ENCODE measurements at regions not wholly inside any gene's neighbourhood (a gene's known extent, or its start where the extent isn't known, plus 50 kb on each side); places are given as distances from the start of the nearest gene placed in this dataset.

- H2AFZ ChIP-seq (ENCODE audit: low read depth, low read length) = no peak overlapping the region
- no peak overlapping the region for H3K4me2 ChIP-seq (ENCODE audit: low read length)
- H4K20me1 ChIP-seq (ENCODE audit: insufficient read depth, low read length) = no peaks in the 10 kb centered on the region
- no peaks in the 10 kb centered on the region for H3K79me2 ChIP-seq (ENCODE audit: low read length)
- H3K27me3 ChIP-seq (ENCODE audit: low read depth, low read length) = no peaks in the 10 kb centered on the region
- H3K4me3 ChIP-seq (ENCODE audit: low read length) = no peak overlapping the region
- H3K27ac ChIP-seq (ENCODE audit: low read length) = no peak overlapping the region
- H3K9ac ChIP-seq (ENCODE audit: low read length) = no peak overlapping the region
- TF ChIP-seq CTCF (IDR thresholded peaks at IDR 0.05; ENCODE audit: low read depth, low read length) (no peak), EZH2phosphoT487 (IDR thresholded peaks at IDR 0.05; ENCODE audit: low read depth) (no peak)
- H3K4me1 ChIP-seq (ENCODE audit: low read length) = no peaks in the 10 kb centered on the region
- H3K9me3 ChIP-seq (ENCODE audit: insufficient read depth, low read length) = no peaks in the 10 kb centered on the region
- no peaks in the 10 kb centered on the region for H3K36me3 ChIP-seq (replicated peaks; ENCODE audit: low read depth, low read length)
Observed at GRCh38 chr7:69399401-69399800, 198.9 kb upstream of the AUTS2 start.

- H3K36me3 ChIP-seq (replicated peaks; ENCODE audit: low read depth, low read length) = no peaks in the 10 kb centered on the region
- no peaks in the 10 kb centered on the region for H3K4me1 ChIP-seq (ENCODE audit: low read length)
- no peaks in the 10 kb centered on the region for H3K27me3 ChIP-seq (ENCODE audit: low read depth, low read length)
- no peak overlapping the region for H3K4me2 ChIP-seq (ENCODE audit: low read length)
- H3K9me3 ChIP-seq (ENCODE audit: insufficient read depth, low read length) = no peaks in the 10 kb centered on the region
- TF ChIP-seq EZH2phosphoT487 (IDR thresholded peaks at IDR 0.05; ENCODE audit: low read depth) (no peak), CTCF (IDR thresholded peaks at IDR 0.05; ENCODE audit: low read depth, low read length) (no peak)
- no peak overlapping the region for H3K4me3 ChIP-seq (ENCODE audit: low read length)
- no peak overlapping the region for H2AFZ ChIP-seq (ENCODE audit: low read depth, low read length)
- H3K9ac ChIP-seq (ENCODE audit: low read length) = no peak overlapping the region
- H4K20me1 ChIP-seq (ENCODE audit: insufficient read depth, low read length) = no peaks in the 10 kb centered on the region
- H3K79me2 ChIP-seq (ENCODE audit: low read length) = no peaks in the 10 kb centered on the region
- H3K27ac ChIP-seq (ENCODE audit: low read length) = no peak overlapping the region
Observed at GRCh38 chr7:69402696-69403095, 195.6 kb upstream of the AUTS2 start.

GRCh38 chr7:69403169-69403568, 195.1 kb upstream of the AUTS2 start:
- H3K9ac ChIP-seq (ENCODE audit: low read length) = no peak overlapping the region
- H4K20me1 ChIP-seq (ENCODE audit: insufficient read depth, low read length) = no peaks in the 10 kb centered on the region
- TF ChIP-seq CTCF (IDR thresholded peaks at IDR 0.05; ENCODE audit: low read depth, low read length) = no peak
- no peak for TF ChIP-seq EZH2phosphoT487 (IDR thresholded peaks at IDR 0.05; ENCODE audit: low read depth)
- H3K9me3 ChIP-seq (ENCODE audit: insufficient read depth, low read length) = no peaks in the 10 kb centered on the region
- no peak overlapping the region for H3K4me3 ChIP-seq (ENCODE audit: low read length)
- no peaks in the 10 kb centered on the region for H3K79me2 ChIP-seq (ENCODE audit: low read length)
- no peak overlapping the region for H3K27ac ChIP-seq (ENCODE audit: low read length)
- H3K4me1 ChIP-seq (ENCODE audit: low read length) = no peaks in the 10 kb centered on the region
- H3K4me2 ChIP-seq (ENCODE audit: low read length) = no peak overlapping the region
- H2AFZ ChIP-seq (ENCODE audit: low read depth, low read length) = no peak overlapping the region
- no peaks in the 10 kb centered on the region for H3K27me3 ChIP-seq (ENCODE audit: low read depth, low read length)
- H3K36me3 ChIP-seq (replicated peaks; ENCODE audit: low read depth, low read length) = no peaks in the 10 kb centered on the region

- H2AFZ ChIP-seq (ENCODE audit: low read depth, low read length) = no peak overlapping the region
- TF ChIP-seq CTCF (IDR thresholded peaks at IDR 0.05; ENCODE audit: low read depth, low read length) = no peak
- no peak for TF ChIP-seq EZH2phosphoT487 (IDR thresholded peaks at IDR 0.05; ENCODE audit: low read depth)
- no peak overlapping the region for H3K9ac ChIP-seq (ENCODE audit: low read length)
- no peaks in the 10 kb centered on the region for H3K9me3 ChIP-seq (ENCODE audit: insufficient read depth, low read length)
- no peaks in the 10 kb centered on the region for H4K20me1 ChIP-seq (ENCODE audit: insufficient read depth, low read length)
- H3K4me2 ChIP-seq (ENCODE audit: low read length) = no peak overlapping the region
- no peaks in the 10 kb centered on the region for H3K36me3 ChIP-seq (replicated peaks; ENCODE audit: low read depth, low read length)
- H3K4me3 ChIP-seq (ENCODE audit: low read length) = no peak overlapping the region
- no peaks in the 10 kb centered on the region for H3K27me3 ChIP-seq (ENCODE audit: low read depth, low read length)
- H3K27ac ChIP-seq (ENCODE audit: low read length) = no peak overlapping the region
- no peaks in the 10 kb centered on the region for H3K4me1 ChIP-seq (ENCODE audit: low read length)
- H3K79me2 ChIP-seq (ENCODE audit: low read length) = no peaks in the 10 kb centered on the region
Observed at GRCh38 chr7:69411018-69411417, 187.3 kb upstream of the AUTS2 start.

Data from OCI-LY3 (cell line).